Esophagus muscularis mucosa (tissue), 4 donors: ENCODE measurements at regions not wholly inside any gene's neighbourhood (a gene's known extent, or its start where the extent isn't known, plus 50 kb on each side); places are given as distances from the start of the nearest gene placed in this dataset.
A peak's percentile ranks its signal among the peaks of the same experiment; 100 is the strongest.

ENCODE experiments used
- DNase-seq: peaks from one replicate; pipeline ENCODE4 v3.0.0-alpha.2; 2017; ENCODE audit errors: extremely low spot score
- H3K27ac ChIP-seq, 4 donors: fragments of 200-600 bp; sonication (generic); replicated peaks in 1 of 4; 1 replicate in 3 of 4; 2 replicates in 1 of 4; pipeline ENCODE4 v1.5.1; 2016 to 2019; ENCODE audit warnings: mild to moderate bottlenecking in 1 of 4
- H3K27me3 ChIP-seq, 4 donors: fragments of 200-600 bp; sonication (generic); one replicate each; pipeline versions ENCODE4 v1.5.1 to v1.6.0; 2016 to 2019
- H3K36me3 ChIP-seq, 4 donors: fragments of 200-600 bp; sonication (generic); one replicate each; pipeline ENCODE4 v1.5.1; 2016 to 2019
- H3K4me1 ChIP-seq, 4 donors: fragments of 200-600 bp; sonication (generic); one replicate each; pipeline ENCODE4 v1.5.1; 2016 to 2019
- H3K4me3 ChIP-seq, 4 donors: fragments of 200-600 bp; sonication (generic); 1 replicate in 2 of 4; 2 replicates in 2 of 4; pipeline ENCODE4 v1.5.1; 2016 to 2019; ENCODE audit warnings: mild to moderate bottlenecking in 4 of 4, moderate library complexity in 1 of 4
- H3K9me3 ChIP-seq, 4 donors: fragments of 200-600 bp; sonication (generic); 1 replicate in 3 of 4; 2 replicates in 1 of 4; pipeline ENCODE4 v1.5.1; 2016 to 2019
- CTCF ChIP-seq, 3 experiments: fragments of 200-600 bp in 2 of 3; fragments of 450-650 bp in 1 of 3; sonication (generic) in 2 of 3; IDR thresholded peaks; one replicate each; pipeline ENCODE4 v1.5.1; 2017 to 2019; ENCODE audit warnings: antibody characterized with exemption in 3 of 3, mild to moderate bottlenecking in 2 of 3, moderate library complexity in 1 of 3
- EP300 ChIP-seq: sonication (generic); formaldehyde crosslinking; IDR thresholded peaks from one replicate; pipeline ENCODE4 v1.6.1; 2017; ENCODE audit warnings: antibody characterized with exemption
- POLR2A ChIP-seq: fragments of 450-650 bp; IDR thresholded peaks from one replicate; pipeline ENCODE4 v1.6.1; 2017; ENCODE audit warnings: antibody characterized with exemption, moderate library complexity, mild to moderate bottlenecking, low read depth
- POLR2AphosphoS5 ChIP-seq, 2 donors: sonication (generic); formaldehyde crosslinking; IDR thresholded peaks; one replicate each; pipeline ENCODE4 v1.6.1; 2017; ENCODE audit warnings: antibody characterized with exemption in 2 of 2
- WGBS: methylation state at CpG from one replicate; pipeline ENCODE4 v1.1.5; 2018; 5-methylcytosine and 5-hydroxymethylcytosine counted together
- intact Hi-C: fragments of 100-400 bp; cut with DNase I; formaldehyde crosslinking; loops from one replicate; pipeline ENCODE4 v1.15.1; 2023

- H3K9me3 ChIP-seq = no peaks in the 10 kb centered on the region
- intact Hi-C loops = loop anchor here (5.0 to 10.0 kb wide), 2 partner anchors 337 to 644 kb away; partner anchors contain the start of gene MYCN
- TF ChIP-seq POLR2AphosphoS5 (IDR thresholded peaks at IDR 0.05) (no peak), POLR2A (no peak), CTCF (IDR thresholded peaks at IDR 0.05) (peak; percentile 28 to 47 (median 32))
- peak; percentile 24 for DNase-seq
- no peaks in the 10 kb centered on the region for H3K36me3 ChIP-seq
- no peak overlapping the region for H3K4me3 ChIP-seq
- 53% methylated on average over 15 of the region's 20 CpGs for WGBS
- H3K27me3 ChIP-seq = no peaks in the 10 kb centered on the region
- H3K27ac ChIP-seq = no peak overlapping the region
- no peaks in the 10 kb centered on the region for H3K4me1 ChIP-seq
Observed at GRCh38 chr2:16281451-16282335, 341.3 kb downstream of the MYCN start.

- peak; percentile 72 for DNase-seq
- H3K27me3 ChIP-seq = no peaks in the 10 kb centered on the region
- TF ChIP-seq POLR2A = no peak
- WGBS = 89% methylated on average over 3 of the region's 3 CpGs
- intact Hi-C loops = loop anchor here (5.0 to 10.0 kb wide), 2 partner anchors 335 to 643 kb away; partner anchors contain the start of gene MYCN
- H3K4me1 ChIP-seq = no peaks in the 10 kb centered on the region
- H3K4me3 ChIP-seq = no peak overlapping the region
- H3K36me3 ChIP-seq = no peaks in the 10 kb centered on the region
- H3K9me3 ChIP-seq = no peaks in the 10 kb centered on the region
- H3K27ac ChIP-seq = no peak overlapping the region
Observed at GRCh38 chr2:16280081-16280480, 339.7 kb downstream of the MYCN start.

- TF ChIP-seq POLR2AphosphoS5 (IDR thresholded peaks at IDR 0.05) = no peak
- TF ChIP-seq CTCF (IDR thresholded peaks at IDR 0.05) = no peak
- no peak for TF ChIP-seq POLR2A
- TF ChIP-seq EP300 = no peak
- Histone ChIP-seq H3K36me3 (no peaks in the 10 kb centered on the region), H3K4me3 (no peak overlapping the region), H3K9me3 (no peaks in the 10 kb centered on the region), H3K27ac (no peak overlapping the region), H3K4me1 (no peaks in the 10 kb centered on the region), H3K27me3 (no peaks in the 10 kb centered on the region)
- DNase-seq = peak; percentile 66
- intact Hi-C loops = loop anchor here (5.0 to 10.0 kb wide), 2 partner anchors 335 to 642 kb away; partner anchors contain the start of gene MYCN
- WGBS = 88% methylated on average over 4 of the region's 4 CpGs
Observed at GRCh38 chr2:16279641-16280040, 339.3 kb downstream of the MYCN start.

GRCh38 chr2:16279201-16279570 lies 338.8 kb downstream of the MYCN start:
- DNase-seq = peak; percentile 85
- Histone ChIP-seq H3K4me1 (no peaks in the 10 kb centered on the region), H3K27me3 (no peaks in the 10 kb centered on the region), H3K4me3 (no peak overlapping the region), H3K9me3 (no peaks in the 10 kb centered on the region), H3K27ac (no peak overlapping the region), H3K36me3 (no peaks in the 10 kb centered on the region)
- 87% methylated on average over 4 of the region's 4 CpGs for WGBS
- TF ChIP-seq CTCF (IDR thresholded peaks at IDR 0.05) (no peak), POLR2A (no peak), EP300 (no peak), POLR2AphosphoS5 (IDR thresholded peaks at IDR 0.05) (no peak)
- intact Hi-C loops = no loop called here

DNA sequence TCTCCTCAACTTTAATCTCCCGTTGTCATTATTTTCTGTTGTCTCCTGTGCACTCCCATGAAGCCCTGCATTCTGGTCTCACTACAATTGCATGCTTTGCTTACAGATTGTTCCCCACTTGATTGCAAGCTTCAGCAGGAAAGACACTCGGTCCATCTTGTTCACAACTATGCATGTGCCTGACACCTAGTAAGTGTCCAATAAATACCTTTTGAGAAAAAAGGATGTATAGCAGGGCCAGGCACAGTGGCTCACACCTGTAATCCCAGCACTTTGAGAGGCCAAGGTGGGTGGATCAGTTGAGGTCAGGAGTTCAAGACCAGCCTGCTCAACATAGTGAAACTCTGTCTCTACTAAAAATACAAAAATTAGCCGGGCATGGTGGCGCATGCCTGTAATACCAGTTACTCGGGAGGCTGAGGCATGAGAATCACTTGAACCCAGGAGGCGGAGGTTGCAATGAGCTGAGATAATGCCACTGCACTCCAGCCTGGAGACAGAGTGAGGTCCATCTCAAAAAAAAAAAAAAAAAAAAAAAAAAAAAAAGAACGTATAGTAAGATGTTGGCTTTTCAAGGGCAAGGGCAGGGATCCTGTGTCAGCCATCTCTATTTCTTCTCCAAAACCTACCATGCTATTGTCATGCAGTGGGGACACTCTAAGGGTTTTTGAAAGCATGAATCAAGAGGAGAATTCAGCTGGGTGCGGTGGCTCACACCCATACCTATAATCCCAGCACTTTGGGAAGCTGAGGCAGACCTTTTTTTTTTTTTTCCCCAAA lies 338.3 kb downstream of the MYCN start:
- peak; percentile 72 for DNase-seq
- Histone ChIP-seq H3K9me3 (no peaks in the 10 kb centered on the region), H3K4me3 (no peak overlapping the region), H3K4me1 (no peaks in the 10 kb centered on the region), H3K27me3 (no peaks in the 10 kb centered on the region), H3K27ac (no peak overlapping the region), H3K36me3 (no peaks in the 10 kb centered on the region)
- TF ChIP-seq POLR2A (no peak), CTCF (IDR thresholded peaks at IDR 0.05) (no peak), EP300 (no peak), POLR2AphosphoS5 (IDR thresholded peaks at IDR 0.05) (no peak)
- 82% methylated on average over 8 of the region's 8 CpGs for whole genome bisulfite sequencing
- intact Hi-C loops = no loop called here
